ENCODE measurements at regions not wholly inside any gene's neighbourhood (a gene's known extent, or its start where the extent isn't known, plus 50 kb on each side); places are given as distances from the start of the nearest gene placed in this dataset.

DNA sequence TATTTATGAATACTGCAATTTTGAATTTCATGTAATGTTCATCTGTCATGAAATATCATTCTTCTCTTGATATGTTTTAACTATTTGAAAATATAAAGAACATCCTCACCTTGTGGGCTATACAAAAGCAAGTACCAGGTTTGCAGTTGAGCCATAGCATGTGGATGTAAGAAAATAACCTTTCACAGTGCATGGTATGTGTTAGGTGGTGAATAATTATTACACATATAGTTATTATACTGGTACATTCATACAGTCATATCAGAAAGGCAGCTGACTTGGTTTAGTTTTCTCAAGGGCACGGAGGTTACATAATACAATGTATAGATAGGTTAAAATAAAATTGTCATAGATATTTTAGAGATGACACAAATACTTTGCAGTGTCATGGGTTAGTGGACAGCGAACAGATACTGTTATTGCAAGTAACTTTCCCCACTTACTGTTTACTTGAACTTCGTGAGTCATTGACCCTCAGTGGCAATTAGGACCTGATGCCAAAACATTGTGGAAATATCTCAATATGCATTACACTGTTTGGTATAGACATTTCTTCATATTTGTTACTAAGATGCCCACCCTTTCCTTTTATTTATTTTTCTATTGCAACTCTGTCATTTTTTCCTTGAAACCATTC lies 445.4 kb upstream of the GOT2 start:
- no peak for DNase-seq

DNA sequence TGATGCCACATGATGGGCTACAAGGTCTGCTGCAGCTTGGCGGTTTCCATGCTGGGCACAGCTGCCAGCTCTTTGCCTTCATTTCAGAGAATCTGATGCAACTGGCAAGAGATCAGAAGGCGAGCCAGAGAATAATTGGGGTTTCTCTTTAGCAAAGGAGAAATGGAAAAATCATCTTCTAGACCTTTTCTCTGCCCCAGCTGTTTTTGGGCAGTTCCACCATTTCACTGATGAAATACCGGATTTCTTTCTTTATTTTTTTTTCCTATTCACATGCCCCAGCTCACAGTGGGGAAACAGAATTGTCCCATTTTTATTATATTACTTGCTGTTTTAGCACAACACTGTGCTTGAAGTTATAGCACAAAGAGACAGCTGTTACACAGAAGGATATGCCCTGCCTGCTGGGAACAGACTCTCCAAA lies 439.3 kb upstream of the GOT2 start:
- DNase-seq = no peak

DNA sequence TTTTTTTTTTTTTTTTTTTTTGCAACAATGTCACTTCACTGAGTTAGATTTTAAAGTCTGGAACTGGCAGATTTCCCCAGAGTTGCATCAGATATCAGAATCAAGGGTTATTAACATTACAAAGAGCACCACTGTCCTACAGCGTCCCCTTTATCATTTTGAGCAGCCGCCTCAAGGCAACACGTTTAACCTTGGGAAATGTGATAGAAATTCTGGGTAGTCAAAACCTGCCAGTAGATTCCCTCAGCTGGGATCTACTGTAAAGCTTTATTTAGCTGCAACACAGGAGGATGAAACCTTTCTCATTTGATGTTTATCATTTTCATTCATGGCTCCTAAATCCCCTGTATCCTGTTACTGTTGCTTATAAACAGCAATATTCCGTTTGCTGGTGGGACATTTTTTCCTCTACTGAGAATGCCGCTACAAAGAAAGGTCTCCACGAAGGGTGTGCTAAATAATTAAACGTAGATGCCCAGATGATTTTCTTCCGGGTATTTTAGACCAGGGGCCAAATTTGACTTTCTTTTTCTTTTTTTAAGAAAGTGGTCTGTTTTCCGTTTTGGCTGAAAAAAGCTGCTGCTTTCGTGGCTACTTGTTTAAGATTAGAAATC lies 436.1 kb upstream of the GOT2 start:
- DNase-seq = no peak

DNA sequence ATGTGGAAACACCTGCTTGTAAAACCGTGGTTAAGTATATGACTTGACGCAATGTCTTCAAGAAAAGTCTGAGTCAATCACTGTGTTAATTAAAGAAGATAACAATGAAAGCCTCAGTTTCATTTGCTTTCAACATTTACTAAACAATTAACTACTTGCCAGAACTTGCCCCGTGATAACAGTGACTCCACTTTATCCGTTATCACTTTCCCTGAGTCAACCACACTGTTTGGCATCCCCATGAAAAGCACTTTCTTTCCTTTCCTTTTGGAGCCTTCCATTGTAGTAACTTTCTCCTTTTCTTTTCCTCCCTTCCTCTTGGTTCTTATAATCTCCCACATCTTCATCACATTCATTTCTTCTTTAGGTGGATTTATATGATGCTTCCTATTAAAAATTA lies 435.1 kb upstream of the GOT2 start:
- DNase-seq = no peak

DNA sequence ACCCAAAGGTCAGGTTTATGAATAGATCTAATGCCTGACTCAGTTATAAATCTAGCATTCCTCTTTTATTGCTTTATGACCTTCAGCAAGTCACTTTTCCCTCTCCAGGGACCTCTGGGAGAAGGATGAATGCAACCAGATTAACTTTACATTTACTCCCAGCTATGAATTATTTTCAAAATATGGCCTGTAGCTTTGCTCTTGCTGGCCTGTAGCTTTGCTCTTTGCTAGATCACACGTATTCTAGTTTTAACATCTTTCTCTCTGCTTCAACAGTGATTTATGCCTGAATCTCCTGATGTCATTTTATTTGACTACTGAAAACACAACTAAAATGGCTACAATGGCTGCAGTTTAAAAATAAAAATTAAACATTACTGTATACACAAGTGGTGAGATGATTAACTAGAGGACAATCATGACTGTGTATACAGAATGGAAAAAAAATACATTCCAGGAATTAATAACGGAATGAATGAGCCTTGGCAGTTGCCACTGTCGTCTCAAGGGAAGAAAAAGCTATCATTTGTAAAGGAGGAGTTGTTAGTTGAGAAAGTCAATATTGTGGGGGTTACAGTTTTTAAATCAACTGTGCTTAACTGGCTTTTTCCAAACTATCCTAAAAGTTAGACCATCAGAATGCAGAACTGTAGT lies 434.5 kb upstream of the GOT2 start:
- no peak for DNase-seq

DNA sequence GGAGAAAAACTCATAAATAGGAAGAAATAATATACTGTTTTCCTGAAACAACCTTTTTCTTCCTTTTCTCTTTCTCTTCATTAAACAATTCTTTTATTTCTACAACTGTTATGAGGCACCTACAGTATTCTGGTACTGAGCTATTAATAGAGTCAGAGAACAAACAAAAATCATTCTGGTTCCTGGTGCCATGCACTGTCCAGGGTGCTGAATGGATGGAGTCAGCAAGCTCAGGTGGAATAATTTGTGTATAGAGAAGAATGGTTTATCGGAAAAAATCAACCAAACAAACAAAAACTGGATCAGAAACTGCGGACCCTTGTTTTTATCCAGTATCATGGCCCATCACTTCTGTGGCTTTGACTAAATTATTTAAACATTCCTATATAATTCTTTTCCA lies 430.3 kb upstream of the GOT2 start:
- no peak for DNase-seq

DNA sequence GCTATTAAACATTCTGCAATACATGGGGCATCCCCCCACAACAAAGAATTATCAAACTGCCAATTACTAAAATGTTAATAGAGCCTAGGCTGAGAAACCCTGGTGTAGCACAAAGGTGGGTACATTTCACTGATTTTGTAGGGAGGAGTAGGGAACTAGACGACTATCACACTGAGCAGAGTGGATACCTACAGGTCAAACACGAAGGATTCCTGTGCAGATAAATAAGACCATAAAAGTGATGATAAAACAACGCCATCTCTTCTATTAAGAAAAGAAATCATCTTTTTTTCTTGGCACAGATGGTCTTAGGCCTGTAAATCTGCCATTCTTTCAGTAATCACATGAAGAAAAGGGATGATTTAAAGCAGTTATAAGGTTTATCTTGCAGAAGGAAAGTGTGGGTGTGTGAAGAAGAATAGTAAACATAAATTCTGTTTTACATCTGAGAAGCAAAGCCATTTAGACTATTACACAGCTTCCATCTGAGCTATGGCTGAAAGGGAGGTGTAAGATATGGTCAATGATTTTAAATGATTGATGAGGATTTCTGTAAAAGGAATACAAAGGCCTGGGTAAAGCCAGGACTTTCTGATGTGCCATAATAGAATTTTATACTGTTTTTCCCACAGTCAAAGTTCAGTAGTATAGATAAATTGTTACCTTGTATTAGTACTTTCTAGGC lies 429.4 kb upstream of the GOT2 start:
- no peak for DNase-seq

DNA sequence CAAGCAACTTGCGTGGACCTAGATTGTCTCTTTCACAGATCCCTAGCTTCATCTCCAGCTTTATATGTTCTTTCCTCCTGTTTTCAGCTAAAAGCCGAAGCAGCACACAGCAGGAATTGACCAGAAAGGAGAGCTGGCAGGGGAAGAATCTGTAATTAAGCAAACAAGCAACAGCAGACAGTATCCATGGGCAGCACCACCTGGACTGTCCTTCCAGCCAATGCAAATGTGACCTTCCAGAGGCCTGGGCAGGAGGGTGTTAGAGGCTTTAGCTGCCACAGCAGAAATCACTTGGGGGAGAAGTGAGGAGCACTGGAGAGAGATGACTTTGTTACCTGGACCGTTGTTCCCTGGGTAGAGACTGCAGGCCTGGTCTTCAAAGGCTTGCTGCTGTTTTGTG lies 427.6 kb upstream of the GOT2 start:
- DNase-seq = no peak

DNA sequence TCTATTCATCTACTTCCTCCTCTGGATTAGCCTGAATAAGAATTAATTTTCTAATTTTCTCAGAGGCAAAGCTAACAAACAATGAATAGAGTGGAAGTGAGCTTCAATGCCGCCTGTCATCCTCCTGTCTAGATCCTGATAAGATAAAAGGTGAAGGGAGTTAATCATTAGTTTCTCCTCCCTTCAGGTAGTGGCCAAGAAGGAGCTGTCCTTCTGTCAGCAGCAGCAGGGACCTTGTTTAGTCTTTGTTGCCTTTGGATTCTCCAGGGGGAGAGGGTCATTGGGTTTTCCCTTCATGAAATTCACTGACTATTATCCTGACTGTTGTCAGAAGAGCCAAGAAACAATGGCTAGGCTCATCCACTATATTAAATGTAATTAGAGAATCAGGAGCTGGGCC lies 420.2 kb upstream of the GOT2 start:
- DNase-seq = no peak

DNA sequence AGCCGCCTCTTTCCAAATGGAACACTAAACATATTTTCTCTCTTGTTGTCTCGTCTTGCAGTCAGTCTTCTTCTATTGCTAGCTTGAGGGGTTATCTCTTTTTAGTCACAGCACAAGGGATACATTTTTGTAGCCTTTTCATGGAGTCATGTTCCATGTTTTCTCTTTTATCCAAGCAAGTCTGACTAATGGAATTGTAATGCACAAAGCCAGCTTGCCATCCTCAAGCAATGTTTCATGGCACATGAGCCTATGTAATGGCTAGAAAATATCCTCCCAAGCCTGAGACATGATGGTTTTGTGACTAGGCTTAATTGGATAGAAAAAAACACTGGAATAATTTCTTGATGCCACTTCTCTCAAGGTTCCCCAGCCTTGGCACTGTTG lies 414.6 kb upstream of the GOT2 start:
- no peak for DNase-seq

DNA sequence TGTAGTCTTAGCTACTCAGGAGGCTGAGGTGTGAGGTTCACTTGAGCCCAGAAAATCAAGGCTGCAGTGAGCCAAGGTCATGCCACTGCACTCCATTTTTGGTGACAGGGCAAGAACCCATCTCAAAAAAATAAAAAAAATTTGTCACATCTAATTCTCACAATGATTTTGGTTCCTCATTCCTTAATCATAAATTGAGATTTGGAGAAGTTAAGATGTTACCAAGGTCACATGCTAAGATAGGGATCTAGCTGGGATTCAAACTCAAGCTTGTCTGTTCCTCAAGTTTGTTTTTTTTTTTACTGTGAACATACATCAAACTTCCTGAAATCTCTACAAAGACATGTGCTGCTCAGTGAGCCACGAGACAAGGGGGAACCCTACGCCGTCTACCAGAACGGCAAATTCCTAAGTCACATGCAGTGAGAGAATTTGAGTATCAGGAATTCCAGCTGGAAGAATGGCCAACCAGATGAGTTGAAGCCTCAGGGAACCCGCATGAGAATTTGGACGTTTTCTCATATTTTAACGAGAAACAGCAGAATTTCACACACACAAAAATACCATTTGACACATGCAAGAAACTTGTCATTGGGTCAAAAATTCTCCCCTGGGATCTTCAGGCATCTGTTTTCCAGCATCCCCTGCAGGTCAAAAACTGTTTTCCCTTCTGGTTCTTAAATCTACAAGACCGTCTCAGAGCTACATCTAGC lies 414.1 kb upstream of the GOT2 start:
- DNase-seq = no peak

DNA sequence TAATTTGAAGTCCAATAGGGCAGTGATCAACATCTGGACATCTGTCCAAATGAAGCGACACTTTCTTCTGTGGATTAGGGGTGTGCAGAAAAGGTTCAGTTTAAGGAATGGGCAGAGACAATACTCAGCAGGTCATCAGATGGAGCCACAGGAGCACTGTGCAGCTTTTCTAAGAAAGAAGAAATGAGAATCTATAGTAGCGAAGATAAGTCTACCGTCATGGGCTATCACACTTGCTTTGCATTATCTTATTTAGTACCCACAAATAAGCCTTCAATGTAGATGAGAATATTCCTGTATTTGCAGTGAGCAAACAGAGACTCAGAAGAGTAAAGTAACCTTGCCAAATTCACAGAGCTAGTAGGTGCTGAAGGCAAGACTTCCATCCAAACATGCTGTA lies 412.0 kb upstream of the GOT2 start:
- DNase-seq = no peak

DNA sequence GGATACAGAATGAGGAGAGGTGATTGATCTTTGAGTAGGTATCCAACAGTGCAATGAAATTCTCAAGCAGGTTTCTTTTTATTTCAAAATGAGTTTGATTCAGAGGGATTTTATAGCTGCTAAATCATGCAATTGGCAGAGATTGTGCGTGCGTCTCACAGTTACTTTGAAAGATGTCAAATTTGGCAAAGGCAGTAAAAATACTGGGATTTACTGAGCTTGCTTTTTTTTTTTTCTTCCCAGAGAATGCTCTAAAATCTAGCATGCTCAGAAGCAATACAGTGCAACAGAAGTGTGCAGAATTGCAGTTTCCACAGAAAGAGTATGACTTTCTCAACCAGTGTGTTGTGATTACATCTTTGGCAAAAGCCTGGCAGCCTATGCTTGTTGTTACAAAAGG lies 410.7 kb upstream of the GOT2 start:
- DNase-seq = no peak

DNA sequence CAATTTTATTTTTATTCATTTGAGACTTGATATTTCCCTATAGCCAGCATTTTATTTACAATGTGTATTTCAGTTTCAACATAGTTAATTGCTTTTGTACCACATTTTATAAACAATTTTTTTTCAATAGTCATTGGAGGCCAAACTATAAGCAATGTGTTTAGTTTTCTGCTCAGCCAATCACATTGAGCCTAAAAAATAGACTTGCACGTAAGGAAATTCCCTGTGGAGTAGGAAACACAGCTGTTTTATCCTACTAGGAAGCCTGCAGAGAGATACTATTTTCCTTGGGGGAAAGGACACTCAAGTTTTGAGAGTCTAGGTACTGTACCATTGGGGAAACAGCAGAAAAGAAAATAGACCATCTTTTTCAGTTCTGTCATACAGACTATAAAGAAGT lies 410.2 kb upstream of the GOT2 start:
- no peak for DNase-seq

DNA sequence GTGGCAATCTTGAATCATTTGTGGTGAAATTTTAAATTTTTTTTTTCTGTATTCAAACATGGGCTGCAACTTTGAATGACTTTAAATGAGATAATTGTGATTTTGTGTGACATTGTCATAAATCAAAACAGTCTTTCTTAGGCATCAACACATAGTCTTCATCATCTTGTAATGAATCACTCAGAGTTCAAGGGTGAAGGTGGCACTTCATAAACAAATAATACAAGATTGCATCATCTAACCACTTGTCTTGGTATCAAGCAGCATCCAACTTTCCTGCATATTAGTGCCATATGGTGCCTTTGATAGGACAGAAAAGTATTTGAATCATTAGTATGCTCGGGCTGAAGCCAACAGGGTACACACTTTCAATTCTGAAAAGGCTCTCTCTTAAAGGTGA lies 392.4 kb upstream of the GOT2 start:
- DNase-seq = no peak

DNA sequence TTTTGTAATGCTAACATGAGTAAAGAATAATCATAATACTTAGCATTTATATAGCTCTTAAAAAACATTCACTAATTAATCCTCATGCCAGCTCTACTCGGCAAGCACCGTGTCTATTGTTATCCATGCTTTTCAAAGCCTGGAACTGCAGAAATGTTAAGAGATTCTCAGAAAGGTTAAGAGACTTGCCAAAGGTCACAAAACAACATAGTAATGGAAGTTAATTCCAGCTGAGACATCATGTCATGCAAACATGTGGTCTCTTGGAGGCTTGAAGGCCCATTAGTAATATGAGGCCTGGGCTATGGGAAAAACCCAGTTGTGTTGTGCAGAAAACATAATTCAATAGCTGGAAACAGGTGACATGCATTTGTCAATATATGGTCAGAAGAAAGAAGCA lies 389.9 kb upstream of the GOT2 start:
- DNase-seq = no peak

DNA sequence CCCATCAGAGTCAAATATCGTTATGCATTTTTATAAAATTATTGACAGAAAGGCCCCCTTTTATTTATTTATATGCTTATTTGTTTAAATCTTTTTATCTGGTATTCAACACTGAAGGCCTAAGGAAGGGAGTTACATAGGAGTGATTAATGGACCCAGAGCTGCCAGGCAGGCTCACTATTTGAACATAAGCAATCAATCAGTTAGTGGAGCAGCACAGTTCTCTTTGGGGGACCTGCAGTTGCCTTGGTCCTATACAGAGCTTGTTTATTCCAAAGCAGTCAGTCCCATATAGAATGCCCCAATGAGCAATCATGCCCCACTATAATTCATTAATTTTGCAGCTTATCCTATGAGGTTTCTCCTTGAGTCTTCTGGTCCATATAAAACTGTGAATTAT lies 389.4 kb upstream of the GOT2 start:
- DNase-seq = no peak

DNA sequence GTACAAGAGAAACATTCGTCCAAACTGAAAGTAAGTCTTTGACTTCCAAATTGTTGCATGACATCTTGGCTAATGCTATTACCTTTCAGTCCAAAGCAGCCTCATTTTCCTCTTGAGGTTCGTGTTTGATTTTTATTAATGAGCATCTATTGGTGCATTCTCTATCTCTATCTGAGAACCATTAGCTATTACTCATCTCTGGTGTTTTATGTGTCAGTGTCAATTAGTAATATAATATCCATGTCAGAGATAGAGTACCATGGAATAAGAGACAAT lies 388.1 kb upstream of the GOT2 start:
- DNase-seq = no peak

DNA sequence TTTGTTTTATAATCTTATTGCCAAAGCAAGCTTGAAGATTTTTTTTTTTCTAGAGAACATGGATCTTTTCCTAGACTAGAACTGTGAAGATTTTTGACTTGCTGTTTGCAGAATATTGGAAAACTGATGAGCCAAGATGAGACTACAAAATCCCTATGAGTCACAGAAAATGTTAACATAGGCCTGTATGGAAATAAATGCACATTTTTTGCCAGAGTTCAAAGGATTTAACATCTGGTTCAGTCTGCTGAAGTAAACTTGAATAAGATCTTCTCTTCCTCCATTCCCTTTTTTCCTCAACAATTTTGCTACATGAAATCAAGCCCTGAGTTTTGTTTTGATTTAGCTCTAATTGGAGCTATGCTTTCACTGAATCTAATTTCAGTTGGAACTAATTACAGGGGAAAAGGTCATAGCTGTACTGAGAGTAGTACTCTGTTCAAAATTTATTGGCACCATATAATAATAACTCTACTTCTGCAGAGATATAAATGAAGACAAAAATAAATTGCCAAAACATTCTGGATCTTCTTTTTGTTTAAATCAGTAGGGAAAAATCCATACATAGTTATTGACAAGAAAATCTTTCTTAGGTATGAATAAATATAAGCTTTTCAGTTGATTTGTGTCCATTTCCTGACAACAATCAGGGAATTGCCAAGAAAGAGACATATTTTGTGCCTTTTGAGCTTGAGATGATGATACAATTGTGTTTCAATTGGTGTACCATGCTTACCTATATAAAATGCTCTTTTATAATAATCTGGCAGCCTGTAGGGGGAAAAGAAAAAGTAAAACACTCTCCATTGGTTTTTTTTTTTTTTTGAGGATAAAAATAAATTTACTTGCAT lies 387.5 kb upstream of the GOT2 start:
- DNase-seq = no peak

DNA sequence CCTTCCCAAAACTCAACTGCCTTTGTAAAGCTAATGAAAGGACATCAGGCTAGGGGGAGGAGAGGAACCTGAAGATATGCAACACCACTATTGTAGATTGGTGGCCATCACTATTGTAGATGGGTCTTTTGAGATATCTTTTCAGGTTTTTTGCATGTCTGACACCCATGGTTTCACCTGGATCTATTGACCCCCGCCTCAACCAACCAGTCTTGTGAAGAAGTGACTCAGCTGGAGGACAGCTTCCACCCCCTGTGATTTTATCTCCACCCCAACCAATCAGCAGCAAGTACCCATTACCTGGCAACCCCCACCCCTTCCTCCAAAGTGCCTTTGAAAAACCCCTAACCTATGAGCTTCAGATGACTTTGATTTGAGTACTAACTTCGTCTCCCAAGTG lies 382.6 kb upstream of the GOT2 start:
- no peak for DNase-seq

DNA sequence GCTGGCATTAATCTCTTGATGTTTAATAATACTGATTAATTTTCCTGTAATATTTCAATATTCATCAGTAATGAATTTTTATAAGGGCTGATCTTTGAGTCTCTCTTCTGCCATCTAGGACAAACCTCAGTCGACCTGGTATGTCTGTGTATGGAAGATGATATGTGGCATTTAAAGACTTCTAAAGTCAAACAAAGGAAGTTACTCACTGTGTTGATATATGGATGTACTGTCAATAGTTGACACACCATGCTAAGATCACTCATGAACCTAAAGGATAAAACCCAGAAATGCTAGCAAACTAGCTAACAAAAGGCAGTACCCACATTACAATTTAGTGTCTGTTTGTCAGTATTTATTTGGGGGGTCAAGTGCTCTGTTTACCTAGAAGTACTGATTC lies 380.7 kb upstream of the GOT2 start:
- no peak for DNase-seq

DNA sequence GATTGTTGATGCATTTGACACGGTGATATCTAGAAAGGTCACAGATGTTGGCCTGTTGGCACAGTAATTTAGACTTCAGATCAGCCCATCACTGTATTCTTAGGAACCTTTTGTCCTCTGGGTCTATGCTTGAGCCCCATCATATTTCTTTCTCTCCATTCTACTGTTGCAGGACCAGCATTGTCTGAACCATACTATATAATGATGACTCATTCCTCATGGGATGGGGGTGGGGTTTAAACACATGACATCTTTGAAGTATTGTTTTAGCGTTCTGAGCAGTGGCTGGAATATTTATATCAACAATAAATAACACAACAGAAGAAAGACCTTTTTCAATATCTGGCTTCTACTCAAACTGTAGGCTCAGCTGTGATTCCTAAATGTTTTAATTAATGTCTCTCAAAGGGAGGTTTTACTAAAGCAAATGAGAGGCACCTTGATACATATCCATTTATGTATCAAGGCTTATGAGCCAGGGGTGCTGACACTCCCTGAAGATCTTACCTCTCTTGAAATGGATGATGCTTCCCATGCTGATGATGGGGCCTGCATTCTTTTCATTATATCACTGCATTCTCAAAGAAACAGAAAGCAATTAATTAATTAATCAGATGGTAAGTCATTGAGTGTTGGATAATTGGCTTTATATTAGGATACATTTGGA lies 379.0 kb upstream of the GOT2 start:
- DNase-seq = no peak

All from activated CD4-positive, alpha-beta T cell treated with anti-CD3 and anti-CD28 coated beads, Interleukin-2, Interleukin-6, amounts not matched to agents 100 ng/mL and 50 ng/mL, durations not matched to agents 16 hours and 8 hours (primary cell).